Pancreas (tissue), 10 donors: ENCODE measurements at regions not wholly inside any gene's neighbourhood (a gene's known extent, or its start where the extent isn't known, plus 50 kb on each side); places are given as distances from the start of the nearest gene placed in this dataset.

ENCODE experiments used
- ATAC-seq, 4 donors: fragments of 200-7000 bp; cut with Tn5 transposase; one replicate each; pipeline versions ENCODE4 v1.8.0 to v1.9.1; 2020; ENCODE audit warnings: mild to moderate bottlenecking in 4 of 4, moderate library complexity in 4 of 4
- DNase-seq, 6 donors: peaks; one replicate each; pipeline ENCODE4 v3.0.0-alpha.2; 2020
- FAIRE-seq: peaks from 2 replicates; lab custom pipeline; 2012; peaks lifted over from hg19 to GRCh38; lab: Jason Lieb, UNC
- H3K27ac ChIP-seq, 4 donors: fragments of 200-600 bp; sonication (generic); 1 replicate in 3 of 4; 2 replicates in 1 of 4; pipeline versions ENCODE4 v1.5.0 to v1.8.0; 2020
- H3K27me3 ChIP-seq, 4 donors: fragments of 200-600 bp; one replicate each; pipeline ENCODE4 v1.8.0; 2021
- H3K36me3 ChIP-seq, 3 donors: fragments of 200-600 bp; sonication (generic) in 1 of 3; one replicate each; pipeline versions ENCODE4 v1.5.0 to v1.8.0; 2020 to 2021
- H3K4me1 ChIP-seq, 3 donors: fragments of 200-600 bp; one replicate each; pipeline ENCODE4 v1.8.0; 2021
- H3K4me3 ChIP-seq, 4 donors: fragments of 200-600 bp; sonication (generic) in 2 of 4; one replicate each; pipeline versions ENCODE4 v1.5.0 to v1.8.0; 2020 to 2021
- H3K9me3 ChIP-seq, 4 donors: fragments of 200-600 bp; one replicate each; pipeline ENCODE4 v1.8.0; 2021
- WGBS, 2 donors: extraction: QIAGEN DNeasy Blood & Tissue Kit; methylation state at CpG; one replicate each; pipeline ENCODE4 v1.1.7; 2013; 5-methylcytosine and 5-hydroxymethylcytosine counted together
- intact Hi-C, 3 donors: fragments of 100-400 bp; cut with DNase I; formaldehyde crosslinking; loops; one replicate each; pipeline versions ENCODE4 v1.11.1 to v1.14.2; 2022
- TF ChIP-seq, protein P1 (sequence below), 4 donors: fragments of 200-600 bp; sonication (generic) in 3 of 4; IDR thresholded peaks; one replicate each; pipeline versions ENCODE4 v1.5.0 to v1.8.0; 2021; ENCODE audit warnings: antibody characterized with exemption in 4 of 4
- donor health status: healthy with polysubstance abuse.
- donor health status: DM: no; HTN: no; CAD: no; lungs with moderate emphysema.
- donor health status: DM: no; HTN: no; CAD: no.
- donor health status: control.
- donor health status: control.
- donor health status: Bipolar disorder and iron deficiency.
- donor health status: DM: yes; HTN: yes; CAD: no.
- donor health status: DM: no; HTN: no; CAD: no.
- donor health status: DM: no; HTN: no; CAD: no.
- donor health status: DM: yes; HTN: yes; CAD: no.

DNA sequence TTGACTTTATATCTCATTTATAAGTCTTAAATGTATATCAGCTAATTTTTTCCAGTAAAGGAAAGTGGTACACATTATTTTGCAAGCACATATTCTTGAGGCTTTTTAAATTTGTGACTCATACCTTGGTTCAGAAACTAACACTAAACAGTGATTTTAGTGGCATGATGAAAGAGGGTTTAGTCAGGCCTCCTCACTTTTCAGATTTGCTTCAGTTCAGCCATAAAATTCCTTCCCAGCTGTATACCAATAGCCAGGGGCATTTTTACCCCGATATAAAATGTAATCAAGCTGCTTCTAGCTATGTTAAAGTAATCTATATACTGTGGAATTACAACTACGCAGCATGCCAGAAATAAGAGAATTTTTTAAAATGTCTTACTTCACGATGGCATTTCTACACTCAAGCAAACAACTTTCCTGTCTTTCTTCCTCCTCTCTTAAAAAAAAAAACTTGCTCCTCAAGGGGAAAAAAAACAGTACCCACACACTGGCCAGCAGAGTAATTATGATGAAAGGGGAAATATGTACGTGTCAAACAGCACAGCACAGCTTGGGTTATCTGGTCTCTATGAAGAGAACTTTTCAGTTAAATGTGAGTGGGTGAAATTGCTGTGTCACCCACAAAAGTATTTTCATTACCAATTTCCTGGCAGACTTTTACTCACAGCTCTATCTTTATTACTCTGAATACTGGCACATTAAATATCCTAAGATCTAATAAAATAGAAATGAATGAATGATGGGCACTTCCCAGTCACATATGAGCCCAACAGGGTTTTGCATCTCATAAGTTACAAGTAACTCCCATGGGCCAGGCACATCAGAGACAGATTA is 244.8 kb upstream of the TENT5A start:
- H3K4me3 ChIP-seq, result no peak overlapping the region
- no peak for FAIRE-seq
- no peak for DNase-seq
- peak in 1 of 4 donors; percentile 77 for ATAC-seq
- H3K9me3 ChIP-seq, result no peaks in the 10 kb centered on the region
- WGBS, 2 donors, result 66 to 78% methylated on average over 4 of the region's 4 CpGs
- H3K27me3 ChIP-seq, result no peaks in the 10 kb centered on the region
- no peaks in the 10 kb centered on the region for H3K4me1 ChIP-seq
- no peaks in the 10 kb centered on the region for H3K36me3 ChIP-seq
- intact Hi-C loops, result no loop called here
- TF ChIP-seq, protein P1, sequence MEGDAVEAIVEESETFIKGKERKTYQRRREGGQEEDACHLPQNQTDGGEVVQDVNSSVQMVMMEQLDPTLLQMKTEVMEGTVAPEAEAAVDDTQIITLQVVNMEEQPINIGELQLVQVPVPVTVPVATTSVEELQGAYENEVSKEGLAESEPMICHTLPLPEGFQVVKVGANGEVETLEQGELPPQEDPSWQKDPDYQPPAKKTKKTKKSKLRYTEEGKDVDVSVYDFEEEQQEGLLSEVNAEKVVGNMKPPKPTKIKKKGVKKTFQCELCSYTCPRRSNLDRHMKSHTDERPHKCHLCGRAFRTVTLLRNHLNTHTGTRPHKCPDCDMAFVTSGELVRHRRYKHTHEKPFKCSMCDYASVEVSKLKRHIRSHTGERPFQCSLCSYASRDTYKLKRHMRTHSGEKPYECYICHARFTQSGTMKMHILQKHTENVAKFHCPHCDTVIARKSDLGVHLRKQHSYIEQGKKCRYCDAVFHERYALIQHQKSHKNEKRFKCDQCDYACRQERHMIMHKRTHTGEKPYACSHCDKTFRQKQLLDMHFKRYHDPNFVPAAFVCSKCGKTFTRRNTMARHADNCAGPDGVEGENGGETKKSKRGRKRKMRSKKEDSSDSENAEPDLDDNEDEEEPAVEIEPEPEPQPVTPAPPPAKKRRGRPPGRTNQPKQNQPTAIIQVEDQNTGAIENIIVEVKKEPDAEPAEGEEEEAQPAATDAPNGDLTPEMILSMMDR (IDR thresholded peaks at IDR 0.05), result no peak
- no peak overlapping the region for H3K27ac ChIP-seq

- H3K27ac ChIP-seq, result no peak overlapping the region
- no peak overlapping the region for H3K4me3 ChIP-seq
- no peaks in the 10 kb centered on the region for H3K27me3 ChIP-seq
- no peaks in the 10 kb centered on the region for H3K9me3 ChIP-seq
- DNase-seq (no peak), FAIRE-seq (no peak), ATAC-seq (peak in 1 of 4 donors; percentile 34)
- WGBS, 2 donors, result 80 to 88% methylated on average over 4 of the region's 4 CpGs
- intact Hi-C loops, result no loop called here
- H3K4me1 ChIP-seq, result no peaks in the 10 kb centered on the region
- H3K36me3 ChIP-seq, result no peaks in the 10 kb centered on the region
- TF ChIP-seq, protein P1 (IDR thresholded peaks at IDR 0.05), result no peak
These were observed 243.9 kb upstream of the TENT5A start for GRCh38 chr6:81996414-81996813.

DNA sequence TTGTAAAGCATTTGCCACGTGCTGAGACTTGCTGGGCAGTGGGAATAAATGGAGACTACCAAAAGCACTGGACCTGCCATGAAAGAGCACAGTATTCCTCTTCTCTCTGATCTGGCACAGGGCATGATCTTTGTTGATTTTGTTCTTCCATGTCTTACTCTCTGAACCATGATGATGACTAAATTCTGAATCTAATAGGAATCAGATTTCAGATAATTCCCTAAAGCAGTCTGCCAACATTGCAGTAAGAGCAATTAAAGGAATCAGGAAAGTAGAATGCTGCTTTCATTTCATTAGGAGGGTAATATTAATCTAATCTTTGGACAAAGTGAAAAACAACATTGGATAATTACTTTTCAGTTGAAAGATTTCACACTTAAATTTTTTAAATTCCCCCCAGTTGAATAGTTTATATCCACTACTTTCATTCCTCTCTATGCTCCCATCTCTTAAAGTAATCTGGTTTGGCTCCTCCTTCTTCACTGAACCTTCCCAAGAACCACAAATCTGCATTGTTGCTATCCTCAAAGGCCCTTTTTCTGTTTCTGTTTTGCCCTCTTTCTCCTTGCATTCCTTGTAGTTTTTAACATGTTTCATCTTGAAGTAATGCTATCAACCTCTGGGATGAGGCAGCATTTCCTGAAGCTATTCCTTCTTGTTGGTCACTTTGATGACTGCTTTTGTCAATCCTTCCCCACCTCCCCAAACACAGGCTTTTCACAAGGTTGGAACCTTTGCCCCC is 243.2 kb upstream of the TENT5A start:
- 35 to 38% methylated on average over 1 of the region's 1 CpG for WGBS, 2 donors
- TF ChIP-seq, protein P1 (IDR thresholded peaks at IDR 0.05), result no peak

GRCh38 chr6:81988871-81989270 is 236.4 kb upstream of the TENT5A start:
- Histone ChIP-seq H3K27me3 (no peaks in the 10 kb centered on the region), H3K4me3 (no peak overlapping the region), H3K9me3 (no peaks in the 10 kb centered on the region), H3K36me3 (no peaks in the 10 kb centered on the region), H3K4me1 (no peaks in the 10 kb centered on the region), H3K27ac (no peak overlapping the region)
- TF ChIP-seq, protein P1 (IDR thresholded peaks at IDR 0.05), result no peak
- no peak for ATAC-seq
- intact Hi-C loops, result no loop called here
- DNase-seq, result no peak
- FAIRE-seq, result no peak
- 63 to 77% methylated on average over 3 of the region's 3 CpGs for WGBS, 2 donors

More for the DNA sequence above, 243.2 kb upstream of the TENT5A start:
- intact Hi-C loops, result no loop called here
- ATAC-seq (no peak), FAIRE-seq (no peak), DNase-seq (no peak)
- Histone ChIP-seq H3K9me3 (no peaks in the 10 kb centered on the region), H3K4me3 (no peak overlapping the region), H3K27me3 (no peaks in the 10 kb centered on the region), H3K4me1 (no peaks in the 10 kb centered on the region), H3K27ac (no peak overlapping the region), H3K36me3 (no peaks in the 10 kb centered on the region)
